T-helper 1 cell treated with Interleukin-12 subunit alpha and Interleukin-12 subunit beta and Interleukin-4 antibody, amounts not matched to agents 30 μg/mL and 1 μg/mL, for 36 hours (primary cell): ENCODE measurements at regions not wholly inside any gene's neighbourhood (a gene's known extent, or its start where the extent isn't known, plus 50 kb on each side); places are given as distances from the start of the nearest gene placed in this dataset.
"Not testable (repeated sequence)": the region's sequence is repeated elsewhere in the genome, so short reads cannot be mapped to it uniquely, and the experiment has no call there.

ENCODE experiments used
- H3K27ac Mint-ChIP-seq: one replicate; pipeline ENCODE4 v1.8.0; 2021; ENCODE audit warnings: mild to moderate bottlenecking, mixed read lengths
- H3K27me3 Mint-ChIP-seq: one replicate; pipeline ENCODE4 v1.8.0; 2021; ENCODE audit warnings: low read depth, mixed read lengths
- H3K36me3 Mint-ChIP-seq: one replicate; pipeline ENCODE4 v1.8.0; 2021; ENCODE audit warnings: low read depth, mixed read lengths
- H3K4me1 Mint-ChIP-seq: one replicate; pipeline ENCODE4 v1.8.0; 2021; ENCODE audit warnings: low read depth, mixed read lengths
- H3K4me3 Mint-ChIP-seq: one replicate; pipeline ENCODE4 v1.8.0; 2021; ENCODE audit warnings: mild to moderate bottlenecking, moderate library complexity, mixed read lengths
- H3K9me3 Mint-ChIP-seq: one replicate; pipeline ENCODE4 v1.8.0; 2021; ENCODE audit warnings: mixed read lengths

DNA sequence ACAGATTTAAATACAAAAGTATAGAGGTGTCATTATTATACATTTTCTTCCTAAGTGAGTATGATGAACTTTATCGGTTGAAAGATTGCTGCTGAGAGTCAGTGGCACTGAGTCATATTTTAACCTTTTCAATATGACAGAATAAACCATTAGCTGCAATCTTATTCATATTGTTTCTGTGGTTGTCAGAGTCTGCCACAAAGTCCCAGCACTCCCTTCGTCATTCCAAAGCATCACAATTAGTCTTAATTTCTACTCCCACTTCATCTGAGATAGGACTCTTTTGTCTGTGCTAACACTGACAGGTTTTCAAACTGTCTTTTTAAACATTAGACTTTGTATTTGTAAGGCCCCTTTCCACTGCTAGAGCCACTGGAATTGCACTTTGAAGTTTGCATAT, 656.9 kb downstream of the MTRR start:
- H3K9me3 Mint-ChIP-seq, result no peaks in the 10 kb centered on the region

GRCh38 chr5:8528106-8528505, 659.2 kb downstream of the MTRR start:
- H3K36me3 Mint-ChIP-seq, result no peaks in the 10 kb centered on the region
- no peaks in the 10 kb centered on the region for H3K4me1 Mint-ChIP-seq
- H3K4me3 Mint-ChIP-seq, result no peak overlapping the region
- no peaks in the 10 kb centered on the region for H3K27me3 Mint-ChIP-seq
- H3K27ac Mint-ChIP-seq, result no peak overlapping the region
- H3K9me3 Mint-ChIP-seq, result no peaks in the 10 kb centered on the region

More for the DNA sequence above, 656.9 kb downstream of the MTRR start:
- H3K4me3 Mint-ChIP-seq, result no peak overlapping the region
- no peaks in the 10 kb centered on the region for H3K27me3 Mint-ChIP-seq
- H3K36me3 Mint-ChIP-seq, result no peaks in the 10 kb centered on the region
- no peak overlapping the region for H3K27ac Mint-ChIP-seq
- no peaks in the 10 kb centered on the region for H3K4me1 Mint-ChIP-seq

DNA sequence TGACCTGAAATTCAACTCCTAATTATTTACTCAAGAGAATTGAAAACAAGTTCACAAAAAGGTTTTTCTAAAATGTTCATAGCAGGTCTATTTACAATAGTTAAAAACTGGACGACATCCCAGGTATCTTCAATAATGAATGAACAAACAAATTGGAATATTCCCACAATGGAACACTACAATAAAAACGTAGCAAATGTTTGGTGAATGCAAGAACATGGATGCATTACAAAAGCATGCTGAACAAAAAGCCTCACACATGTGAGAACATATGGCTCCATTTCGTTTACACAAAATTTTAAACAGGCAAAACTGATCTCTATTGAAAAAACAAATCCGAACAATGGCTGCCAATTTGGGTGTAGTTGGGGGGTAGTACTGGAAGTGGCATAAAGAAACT, 669.9 kb downstream of the MTRR start:
- Mint-ChIP-seq H3K36me3 (no peaks in the 10 kb centered on the region), H3K4me1 (no peaks in the 10 kb centered on the region), H3K27ac (no peak overlapping the region), H3K27me3 (no peaks in the 10 kb centered on the region), H3K9me3 (peaks cover 13% of the 10 kb centered on the region), H3K4me3 (no peak overlapping the region)

- H3K9me3 Mint-ChIP-seq, result peaks cover 9% of the 10 kb centered on the region
- H3K27ac Mint-ChIP-seq, result no peak overlapping the region
- no peak overlapping the region for H3K4me3 Mint-ChIP-seq
Measured at GRCh38 chr5:8540317-8540716, 671.4 kb downstream of the MTRR start.

DNA sequence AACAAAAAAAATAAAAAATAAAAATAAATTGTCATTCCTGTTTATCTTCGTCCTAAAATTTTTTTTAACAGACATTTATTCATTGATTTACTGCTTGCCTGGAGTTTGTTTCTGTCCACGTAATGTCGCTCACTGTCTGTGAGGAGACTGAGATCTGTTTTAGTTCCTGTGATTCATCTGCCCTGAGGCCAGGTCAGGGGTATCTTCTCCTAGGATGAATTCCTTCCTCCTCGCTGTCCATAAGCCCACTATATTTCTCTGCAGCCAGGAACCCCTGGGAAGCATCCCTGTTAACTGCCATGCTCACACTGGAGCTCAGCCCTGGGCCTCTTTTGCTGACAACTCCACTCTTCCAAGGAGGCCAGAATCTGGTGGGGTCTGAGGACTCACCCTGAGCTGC, 682.0 kb downstream of the MTRR start:
- Mint-ChIP-seq H3K27me3 (no peaks in the 10 kb centered on the region), H3K9me3 (peaks cover 7% of the 10 kb centered on the region), H3K27ac (no peak overlapping the region), H3K4me3 (no peak overlapping the region), H3K4me1 (no peaks in the 10 kb centered on the region), H3K36me3 (no peaks in the 10 kb centered on the region)

More at GRCh38 chr5:8540317-8540716, 671.4 kb downstream of the MTRR start:
- no peaks in the 10 kb centered on the region for H3K4me1 Mint-ChIP-seq
- no peaks in the 10 kb centered on the region for H3K27me3 Mint-ChIP-seq
- no peaks in the 10 kb centered on the region for H3K36me3 Mint-ChIP-seq

GRCh38 chr5:8553364-8553763, 684.4 kb downstream of the MTRR start:
- Mint-ChIP-seq H3K9me3 (peaks cover 7% of the 10 kb centered on the region), H3K36me3 (no peaks in the 10 kb centered on the region)

GRCh38 chr5:8557728-8558127, 688.8 kb downstream of the MTRR start:
- H3K36me3 Mint-ChIP-seq, result no peaks in the 10 kb centered on the region
- no peak overlapping the region for H3K27ac Mint-ChIP-seq
- no peaks in the 10 kb centered on the region for H3K27me3 Mint-ChIP-seq
- H3K4me3 Mint-ChIP-seq, result no peak overlapping the region
- peaks cover 7% of the 10 kb centered on the region for H3K9me3 Mint-ChIP-seq
- no peaks in the 10 kb centered on the region for H3K4me1 Mint-ChIP-seq

More at GRCh38 chr5:8553364-8553763, 684.4 kb downstream of the MTRR start:
- H3K4me1 Mint-ChIP-seq, result no peaks in the 10 kb centered on the region
- H3K27ac Mint-ChIP-seq, result no peak overlapping the region
- no peak overlapping the region for H3K4me3 Mint-ChIP-seq
- H3K27me3 Mint-ChIP-seq, result no peaks in the 10 kb centered on the region

GRCh38 chr5:8560776-8561175, 691.8 kb downstream of the MTRR start:
- Mint-ChIP-seq H3K4me1 (no peaks in the 10 kb centered on the region), H3K9me3 (no peaks in the 10 kb centered on the region), H3K36me3 (no peaks in the 10 kb centered on the region), H3K27me3 (no peaks in the 10 kb centered on the region), H3K27ac (no peak overlapping the region), H3K4me3 (no peak overlapping the region)

DNA sequence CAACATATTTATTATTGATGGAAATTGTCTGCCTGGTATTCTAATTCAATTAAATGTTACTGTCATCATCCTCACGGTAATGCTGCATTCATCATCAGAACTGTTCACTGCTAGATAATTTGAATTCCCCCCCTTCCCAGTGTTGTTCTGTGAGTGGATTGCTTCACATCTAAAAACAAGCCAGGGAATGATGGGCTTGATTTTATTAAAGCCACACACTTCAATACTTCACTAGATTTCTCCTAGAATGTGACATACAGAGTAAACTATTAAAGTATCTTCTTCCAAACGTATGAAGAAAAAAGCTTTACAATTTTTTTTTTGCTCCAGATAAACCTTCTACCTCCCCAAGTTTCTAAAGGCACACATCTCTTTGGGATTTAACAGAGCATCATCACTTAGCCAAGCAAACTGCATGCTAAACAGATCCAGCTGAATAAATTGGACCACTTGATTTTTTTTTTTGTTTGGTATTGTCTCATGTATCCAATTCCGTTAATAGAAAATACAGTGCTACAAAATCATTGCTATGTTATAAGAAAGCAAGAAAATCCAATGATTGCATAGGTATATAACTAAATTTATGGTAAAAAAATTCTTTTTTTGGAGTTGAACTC, 692.4 kb downstream of the MTRR start:
- Mint-ChIP-seq H3K27me3 (no peaks in the 10 kb centered on the region), H3K36me3 (no peaks in the 10 kb centered on the region), H3K9me3 (no peaks in the 10 kb centered on the region), H3K4me3 (no peak overlapping the region), H3K4me1 (no peaks in the 10 kb centered on the region), H3K27ac (no peak overlapping the region)

- Mint-ChIP-seq H3K27me3 (no peaks in the 10 kb centered on the region), H3K4me3 (no peak overlapping the region), H3K4me1 (no peaks in the 10 kb centered on the region), H3K27ac (no peak overlapping the region), H3K36me3 (no peaks in the 10 kb centered on the region), H3K9me3 (no peaks in the 10 kb centered on the region)
Measured at GRCh38 chr5:8561854-8562253, 692.9 kb downstream of the MTRR start.

DNA sequence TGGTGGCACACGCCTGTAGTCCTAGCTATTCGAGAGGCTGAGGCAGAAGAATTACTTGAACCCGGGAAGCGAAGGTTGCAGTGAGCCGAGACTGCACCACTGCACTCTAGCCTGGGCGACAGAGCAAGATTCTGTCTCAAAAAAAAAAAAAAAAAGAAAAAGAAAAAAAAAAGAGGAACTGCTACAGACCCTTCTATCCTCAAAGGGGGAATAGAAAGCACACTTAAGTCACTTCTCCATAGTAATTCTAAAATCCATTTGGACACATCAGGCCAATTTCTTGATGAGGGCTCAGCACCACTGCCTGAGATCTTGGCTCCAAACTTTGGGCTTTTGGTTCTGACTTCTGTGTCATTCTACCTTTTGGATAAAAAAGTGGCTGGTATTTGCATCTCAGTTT, 694.6 kb downstream of the MTRR start:
- H3K27ac Mint-ChIP-seq, H3K4me1 Mint-ChIP-seq, H3K36me3 Mint-ChIP-seq, H3K27me3 Mint-ChIP-seq, H3K4me3 Mint-ChIP-seq, H3K9me3 Mint-ChIP-seq: not testable (repeated sequence)

- Mint-ChIP-seq H3K4me3 (no peak overlapping the region), H3K4me1 (no peaks in the 10 kb centered on the region), H3K36me3 (no peaks in the 10 kb centered on the region), H3K27me3 (no peaks in the 10 kb centered on the region), H3K27ac (no peak overlapping the region), H3K9me3 (peaks cover 7% of the 10 kb centered on the region)
Measured at GRCh38 chr5:8568858-8569257, 699.9 kb downstream of the MTRR start.

- H3K9me3 Mint-ChIP-seq, result peaks cover 10% of the 10 kb centered on the region
- H3K4me3 Mint-ChIP-seq, result no peak overlapping the region
- no peaks in the 10 kb centered on the region for H3K36me3 Mint-ChIP-seq
- H3K27me3 Mint-ChIP-seq, result no peaks in the 10 kb centered on the region
- no peaks in the 10 kb centered on the region for H3K4me1 Mint-ChIP-seq
- H3K27ac Mint-ChIP-seq, result no peak overlapping the region
Measured at GRCh38 chr5:8570528-8570927, 701.6 kb downstream of the MTRR start.

- H3K36me3 Mint-ChIP-seq, result no peaks in the 10 kb centered on the region
- H3K4me3 Mint-ChIP-seq, result no peak overlapping the region
- no peaks in the 10 kb centered on the region for H3K4me1 Mint-ChIP-seq
- H3K27me3 Mint-ChIP-seq, result no peaks in the 10 kb centered on the region
- H3K27ac Mint-ChIP-seq, result no peak overlapping the region
- peaks cover 18% of the 10 kb centered on the region for H3K9me3 Mint-ChIP-seq
Measured at GRCh38 chr5:8576178-8576577, 707.2 kb downstream of the MTRR start.

- H3K27ac Mint-ChIP-seq, result no peak overlapping the region
- H3K4me3 Mint-ChIP-seq, result no peak overlapping the region
- no peaks in the 10 kb centered on the region for H3K27me3 Mint-ChIP-seq
- peaks cover 20% of the 10 kb centered on the region for H3K9me3 Mint-ChIP-seq
- H3K36me3 Mint-ChIP-seq, result no peaks in the 10 kb centered on the region
- H3K4me1 Mint-ChIP-seq, result no peaks in the 10 kb centered on the region
Measured at GRCh38 chr5:8577792-8578191, 708.8 kb downstream of the MTRR start.

- peaks cover 11% of the 10 kb centered on the region for H3K9me3 Mint-ChIP-seq
- H3K27ac Mint-ChIP-seq, result no peak overlapping the region
- H3K4me3 Mint-ChIP-seq, result no peak overlapping the region
- no peaks in the 10 kb centered on the region for H3K36me3 Mint-ChIP-seq
- H3K27me3 Mint-ChIP-seq, result no peaks in the 10 kb centered on the region
- no peaks in the 10 kb centered on the region for H3K4me1 Mint-ChIP-seq
Measured at GRCh38 chr5:8580298-8580697, 711.4 kb downstream of the MTRR start.
